GM23248 (cell line): ENCODE measurements at regions not wholly inside any gene's neighbourhood (a gene's known extent, or its start where the extent isn't known, plus 50 kb on each side); places are given as distances from the start of the nearest gene placed in this dataset.

ENCODE experiments used
- DNase-seq: peaks from one replicate; pipeline ENCODE4 v3.0.0-alpha.2; 2015
- H2AFZ ChIP-seq: fragments of 200-600 bp; sonication (generic); 2 replicates; pipeline ENCODE4 v1.6.1; 2016; ENCODE audit warnings: antibody characterized with exemption
- H3F3A ChIP-seq: fragments of 200-600 bp; sonication (generic); 2 replicates; pipeline ENCODE4 v1.6.1; 2016; ENCODE audit warnings: mild to moderate bottlenecking, antibody characterized with exemption, mixed run types; ENCODE audit not compliant: insufficient read depth
- H3K27ac ChIP-seq: fragments of 200-600 bp; sonication (generic); 2 replicates; pipeline ENCODE4 v1.5.1; 2016; ENCODE audit warnings: mild to moderate bottlenecking
- H3K27me3 ChIP-seq: fragments of 200-600 bp; sonication (generic); replicated peaks from 2 replicates; pipeline ENCODE4 v1.6.1; 2016; ENCODE audit warnings: mild to moderate bottlenecking; ENCODE audit not compliant: insufficient read depth
- H3K36me3 ChIP-seq: fragments of 200-600 bp; sonication (generic); 2 replicates; pipeline ENCODE4 v1.6.1; 2016; ENCODE audit warnings: low read depth, mild to moderate bottlenecking
- H3K4me1 ChIP-seq: fragments of 200-600 bp; sonication (generic); 2 replicates; pipeline ENCODE4 v1.6.1; 2016; ENCODE audit warnings: mild to moderate bottlenecking; ENCODE audit not compliant: insufficient read depth
- H3K4me2 ChIP-seq: fragments of 200-600 bp; sonication (generic); one replicate; pipeline ENCODE4 v1.6.1; 2016; ENCODE audit warnings: mild to moderate bottlenecking; ENCODE audit not compliant: unreplicated experiment
- H3K4me3 ChIP-seq: fragments of 200-600 bp; sonication (generic); 2 replicates; pipeline ENCODE4 v1.5.1; 2016; ENCODE audit warnings: mild to moderate bottlenecking
- H3K79me2 ChIP-seq: fragments of 200-600 bp; sonication (generic); 2 replicates; pipeline ENCODE4 v1.6.1; 2016; ENCODE audit warnings: mild to moderate bottlenecking; ENCODE audit not compliant: insufficient read depth
- H3K9ac ChIP-seq: fragments of 200-600 bp; sonication (generic); 2 replicates; pipeline ENCODE4 v1.6.1; 2016; ENCODE audit warnings: mild to moderate bottlenecking
- H3K9me2 ChIP-seq: fragments of 200-600 bp; sonication (generic); 2 replicates; pipeline ENCODE4 v1.6.1; 2016; ENCODE audit warnings: mixed run types, mild to moderate bottlenecking, moderate library complexity; ENCODE audit not compliant: insufficient read depth
- H3K9me3 ChIP-seq: fragments of 200-600 bp; sonication (generic); one replicate; pipeline ENCODE4 v1.6.1; 2017; ENCODE audit warnings: low read depth
- H4K20me1 ChIP-seq: fragments of 200-600 bp; sonication (generic); 2 replicates; pipeline ENCODE4 v1.6.0; 2016; ENCODE audit not compliant: insufficient read depth
- EZH2 ChIP-seq: fragments of 200-600 bp; sonication (generic); IDR thresholded peaks from 2 replicates; pipeline ENCODE4 v1.6.1; 2018; ENCODE audit warnings: antibody characterized with exemption, mild to moderate bottlenecking; ENCODE audit not compliant: insufficient read depth, poor library complexity, severe bottlenecking
- EZH2phosphoT487 ChIP-seq: fragments of 200-600 bp; sonication (generic); IDR thresholded peaks from 2 replicates; pipeline ENCODE4 v1.6.1; 2018; ENCODE audit warnings: antibody characterized with exemption, moderate library complexity, mild to moderate bottlenecking, low read depth; ENCODE audit not compliant: insufficient read depth
- WGBS, 2 experiments: methylation state at CpG; one replicate each; pipeline ENCODE4 v1.1.6; 2015 to 2017; ENCODE audit warnings: low lambda C conversion rate in 2 of 2, low coverage in 1 of 2; ENCODE audit errors: missing lambda C conversion rate in 2 of 2; 5-methylcytosine and 5-hydroxymethylcytosine counted together
- in situ Hi-C: fragments of 300-500 bp; cut with MboI; formaldehyde crosslinking; loops from 2 replicates; pipeline ENCODE4 v1.15.0; 2020

- Histone ChIP-seq H3K27ac (no peak overlapping the region), H4K20me1 (no peaks in the 10 kb centered on the region), H3K36me3 (no peaks in the 10 kb centered on the region), H3K27me3 (no peaks in the 10 kb centered on the region), H3K9ac (no peak overlapping the region), H3K9me2 (no peaks in the 10 kb centered on the region), H3K9me3 (no peaks in the 10 kb centered on the region), H2AFZ (no peak overlapping the region), H3K79me2 (no peaks in the 10 kb centered on the region), H3K4me2 (no peak overlapping the region), H3K4me1 (no peaks in the 10 kb centered on the region), H3F3A (no peaks in the 10 kb centered on the region), H3K4me3 (no peak overlapping the region)
- TF ChIP-seq EZH2 (no peak), EZH2phosphoT487 (no peak)
- in situ Hi-C loops: no loop called here
- no peak for DNase-seq
- WGBS, 2 experiments: 20% methylated on average over 3 of the region's 3 CpGs
Measured at GRCh38 chr3:6437631-6438030, 423.3 kb upstream of the GRM7 start.

GRCh38 chr3:6438031-6438430 lies 422.9 kb upstream of the GRM7 start:
- H4K20me1 ChIP-seq: no peaks in the 10 kb centered on the region

DNA sequence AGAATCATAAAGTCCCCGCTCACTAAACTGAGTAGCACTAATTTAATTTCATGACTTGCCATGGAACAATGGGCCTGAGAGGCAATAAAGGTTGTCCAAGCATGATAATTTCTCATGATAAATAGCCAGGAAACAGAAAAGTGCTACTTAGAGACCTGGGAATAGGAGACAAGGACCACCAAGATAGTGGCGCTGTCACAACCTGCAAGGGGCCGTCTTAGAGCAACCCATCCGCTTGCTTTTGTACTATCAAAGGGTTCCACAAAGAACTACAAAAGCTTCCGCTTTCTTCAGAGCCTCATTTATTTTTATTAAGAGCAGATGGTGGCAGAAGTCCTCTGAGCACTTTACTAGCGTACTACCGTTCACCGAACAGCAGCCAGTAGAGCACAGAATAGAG lies 421.7 kb upstream of the GRM7 start:
- Histone ChIP-seq H3K9ac (no peak overlapping the region), H3K4me3 (no peak overlapping the region), H3F3A (no peaks in the 10 kb centered on the region), H3K4me1 (no peaks in the 10 kb centered on the region), H3K27ac (no peak overlapping the region), H2AFZ (no peak overlapping the region), H3K4me2 (no peak overlapping the region), H3K79me2 (no peaks in the 10 kb centered on the region), H3K9me2 (no peaks in the 10 kb centered on the region), H4K20me1 (no peaks in the 10 kb centered on the region), H3K9me3 (no peaks in the 10 kb centered on the region), H3K27me3 (no peaks in the 10 kb centered on the region), H3K36me3 (no peaks in the 10 kb centered on the region)
- no peak for DNase-seq
- TF ChIP-seq EZH2 (no peak), EZH2phosphoT487 (no peak)
- 3% methylated on average over 8 of the region's 8 CpGs for WGBS, 2 experiments
- in situ Hi-C loops: no loop called here

More at GRCh38 chr3:6438031-6438430, 422.9 kb upstream of the GRM7 start:
- H3K9me3 ChIP-seq: no peaks in the 10 kb centered on the region
- WGBS, 2 experiments: 14 to 25% methylated on average over 3 of the region's 3 CpGs
- TF ChIP-seq EZH2 (no peak), EZH2phosphoT487 (no peak)
- no peaks in the 10 kb centered on the region for H3K27me3 ChIP-seq
- H3K4me2 ChIP-seq: no peak overlapping the region
- in situ Hi-C loops: no loop called here
- no peaks in the 10 kb centered on the region for H3K4me1 ChIP-seq
- H3K27ac ChIP-seq: no peak overlapping the region
- H3K9ac ChIP-seq: no peak overlapping the region
- no peak overlapping the region for H3K4me3 ChIP-seq
- no peak overlapping the region for H2AFZ ChIP-seq
- H3F3A ChIP-seq: no peaks in the 10 kb centered on the region
- no peaks in the 10 kb centered on the region for H3K9me2 ChIP-seq
- DNase-seq: no peak
- H3K36me3 ChIP-seq: no peaks in the 10 kb centered on the region
- H3K79me2 ChIP-seq: no peaks in the 10 kb centered on the region

DNA sequence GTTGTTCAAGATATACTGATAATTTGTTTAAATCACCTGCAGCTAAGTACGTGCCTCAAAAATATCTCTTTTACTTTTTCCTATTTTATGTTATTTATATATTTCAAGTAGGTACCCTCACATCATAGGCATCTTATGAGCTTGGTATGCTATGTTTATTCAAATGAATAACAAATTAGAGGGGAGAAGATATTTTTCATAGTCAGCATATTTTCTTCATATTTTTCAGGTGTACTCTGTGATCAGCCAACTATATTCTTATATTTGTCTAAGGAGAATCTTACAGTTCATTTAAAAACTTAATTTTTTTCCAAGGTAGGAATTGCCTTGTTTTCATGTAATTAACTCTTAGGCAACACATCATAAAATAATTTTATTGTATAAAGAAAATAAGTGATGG lies 421.1 kb upstream of the GRM7 start:
- no peak overlapping the region for H2AFZ ChIP-seq
- TF ChIP-seq EZH2 (no peak), EZH2phosphoT487 (no peak)
- in situ Hi-C loops: no loop called here
- no peaks in the 10 kb centered on the region for H4K20me1 ChIP-seq
- H3K9me2 ChIP-seq: no peaks in the 10 kb centered on the region
- no peaks in the 10 kb centered on the region for H3K36me3 ChIP-seq
- 11 to 14% methylated on average over 1 of the region's 1 CpG for WGBS, 2 experiments
- H3K79me2 ChIP-seq: no peaks in the 10 kb centered on the region
- no peak for DNase-seq
- H3K9me3 ChIP-seq: no peaks in the 10 kb centered on the region
- no peaks in the 10 kb centered on the region for H3K4me1 ChIP-seq
- H3K9ac ChIP-seq: no peak overlapping the region
- H3F3A ChIP-seq: no peaks in the 10 kb centered on the region
- H3K27ac ChIP-seq: no peak overlapping the region
- no peak overlapping the region for H3K4me3 ChIP-seq
- no peak overlapping the region for H3K4me2 ChIP-seq
- H3K27me3 ChIP-seq: no peaks in the 10 kb centered on the region
